ENCODE measurements at regions not wholly inside any gene's neighbourhood (a gene's known extent, or its start where the extent isn't known, plus 50 kb on each side); places are given as distances from the start of the nearest gene placed in this dataset.
"Not testable (repeated sequence)": the region's sequence is repeated elsewhere in the genome, so short reads cannot be mapped to it uniquely, and the experiment has no call there.

DNA sequence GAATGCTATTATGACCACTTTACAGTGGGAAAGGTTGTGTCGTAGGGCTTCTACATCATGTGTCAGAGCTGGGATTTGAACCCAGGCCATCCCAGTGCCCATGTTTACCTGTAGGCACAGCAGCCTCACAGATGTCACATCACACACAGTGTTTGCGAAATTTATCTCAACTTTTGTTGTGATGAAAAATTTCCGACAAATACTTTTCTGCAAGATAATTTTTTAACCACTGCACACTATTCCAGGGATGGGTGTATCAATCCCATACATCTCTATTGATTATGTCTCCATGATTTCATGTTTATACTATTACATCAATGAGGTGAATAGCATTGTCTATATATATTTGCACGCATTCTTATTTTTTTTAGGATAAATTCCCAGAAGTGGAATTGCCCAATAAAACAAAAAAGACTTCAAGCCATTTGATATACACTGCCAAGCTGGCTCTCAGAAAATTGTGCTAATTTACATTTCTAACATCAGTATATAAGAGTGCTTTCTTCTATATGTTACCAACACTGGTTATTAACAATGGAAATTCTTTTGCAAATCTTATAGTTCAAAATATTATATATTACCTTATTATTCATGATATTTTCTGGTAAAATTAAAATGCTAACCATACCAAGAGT lies 189.1 kb upstream of the ZNF217 start:
- Histone ChIP-seq H3K9me3 (ENCODE audit: control insufficient read depth, low read length) (no peaks in the 10 kb centered on the region), H3K27me3 (ENCODE audit: control insufficient read depth, insufficient read depth, low read length) (no peaks in the 10 kb centered on the region), H3K36me3 (ENCODE audit: control insufficient read depth, insufficient read depth, low read length) (no peaks in the 10 kb centered on the region), H3K4me1 (peaks cover 11% of the 10 kb centered on the region), H2AFZ (no peak overlapping the region), H3K4me2 (ENCODE audit: low read length) (no peak overlapping the region), H3K4me3 (ENCODE audit: low read depth, low read length) (no peak overlapping the region), H3K79me2 (no peaks in the 10 kb centered on the region), H3K9ac (no peak overlapping the region), H3K27ac (no peak overlapping the region)
- TF ChIP-seq, protein P1, sequence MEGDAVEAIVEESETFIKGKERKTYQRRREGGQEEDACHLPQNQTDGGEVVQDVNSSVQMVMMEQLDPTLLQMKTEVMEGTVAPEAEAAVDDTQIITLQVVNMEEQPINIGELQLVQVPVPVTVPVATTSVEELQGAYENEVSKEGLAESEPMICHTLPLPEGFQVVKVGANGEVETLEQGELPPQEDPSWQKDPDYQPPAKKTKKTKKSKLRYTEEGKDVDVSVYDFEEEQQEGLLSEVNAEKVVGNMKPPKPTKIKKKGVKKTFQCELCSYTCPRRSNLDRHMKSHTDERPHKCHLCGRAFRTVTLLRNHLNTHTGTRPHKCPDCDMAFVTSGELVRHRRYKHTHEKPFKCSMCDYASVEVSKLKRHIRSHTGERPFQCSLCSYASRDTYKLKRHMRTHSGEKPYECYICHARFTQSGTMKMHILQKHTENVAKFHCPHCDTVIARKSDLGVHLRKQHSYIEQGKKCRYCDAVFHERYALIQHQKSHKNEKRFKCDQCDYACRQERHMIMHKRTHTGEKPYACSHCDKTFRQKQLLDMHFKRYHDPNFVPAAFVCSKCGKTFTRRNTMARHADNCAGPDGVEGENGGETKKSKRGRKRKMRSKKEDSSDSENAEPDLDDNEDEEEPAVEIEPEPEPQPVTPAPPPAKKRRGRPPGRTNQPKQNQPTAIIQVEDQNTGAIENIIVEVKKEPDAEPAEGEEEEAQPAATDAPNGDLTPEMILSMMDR (IDR thresholded peaks at IDR 0.05), result no peak

DNA sequence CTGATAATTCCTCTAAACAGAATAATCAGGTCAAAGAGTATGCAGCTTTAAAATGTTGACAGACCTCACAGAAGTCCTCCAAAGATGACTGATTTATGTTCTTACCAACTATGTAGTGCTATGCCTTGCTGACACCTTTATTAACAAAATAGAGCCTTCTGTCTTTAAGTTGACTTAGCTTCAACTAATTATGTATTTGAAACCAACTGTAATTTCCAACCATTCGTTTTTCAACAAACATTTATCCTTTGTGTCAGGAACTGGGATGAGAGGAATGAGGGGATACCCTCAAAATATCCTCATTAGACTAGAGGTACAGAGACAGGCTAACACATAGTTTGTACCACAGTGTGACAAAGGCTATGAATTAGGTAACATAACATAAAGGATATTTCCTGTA lies 186.2 kb upstream of the ZNF217 start:
- no peaks in the 10 kb centered on the region for H3K79me2 ChIP-seq
- H3K9ac ChIP-seq, result no peak overlapping the region
- H3K27ac ChIP-seq, result no peak overlapping the region
- H3K36me3 ChIP-seq (ENCODE audit: control insufficient read depth, insufficient read depth, low read length), result no peaks in the 10 kb centered on the region
- H2AFZ ChIP-seq, result no peak overlapping the region
- H3K9me3 ChIP-seq (ENCODE audit: control insufficient read depth, low read length), result no peaks in the 10 kb centered on the region
- no peak overlapping the region for H3K4me2 ChIP-seq (ENCODE audit: low read length)
- H3K4me3 ChIP-seq (ENCODE audit: low read depth, low read length), result no peak overlapping the region
- TF ChIP-seq, protein P1 (IDR thresholded peaks at IDR 0.05), result no peak
- no peaks in the 10 kb centered on the region for H3K4me1 ChIP-seq
- H3K27me3 ChIP-seq (ENCODE audit: control insufficient read depth, insufficient read depth, low read length), result no peaks in the 10 kb centered on the region

GRCh38 chr20:53778736-53779135 lies 185.1 kb upstream of the ZNF217 start:
- TF ChIP-seq, protein P1 (IDR thresholded peaks at IDR 0.05), result no peak
- Histone ChIP-seq H3K27ac (no peak overlapping the region), H3K4me1 (peaks cover 2% of the 10 kb centered on the region), H3K4me2 (ENCODE audit: low read length) (no peak overlapping the region), H3K36me3 (ENCODE audit: control insufficient read depth, insufficient read depth, low read length) (no peaks in the 10 kb centered on the region), H3K9ac (no peak overlapping the region), H3K9me3 (ENCODE audit: control insufficient read depth, low read length) (no peaks in the 10 kb centered on the region), H2AFZ (no peak overlapping the region), H3K4me3 (ENCODE audit: low read depth, low read length) (no peak overlapping the region), H3K79me2 (no peaks in the 10 kb centered on the region), H3K27me3 (ENCODE audit: control insufficient read depth, insufficient read depth, low read length) (no peaks in the 10 kb centered on the region)

DNA sequence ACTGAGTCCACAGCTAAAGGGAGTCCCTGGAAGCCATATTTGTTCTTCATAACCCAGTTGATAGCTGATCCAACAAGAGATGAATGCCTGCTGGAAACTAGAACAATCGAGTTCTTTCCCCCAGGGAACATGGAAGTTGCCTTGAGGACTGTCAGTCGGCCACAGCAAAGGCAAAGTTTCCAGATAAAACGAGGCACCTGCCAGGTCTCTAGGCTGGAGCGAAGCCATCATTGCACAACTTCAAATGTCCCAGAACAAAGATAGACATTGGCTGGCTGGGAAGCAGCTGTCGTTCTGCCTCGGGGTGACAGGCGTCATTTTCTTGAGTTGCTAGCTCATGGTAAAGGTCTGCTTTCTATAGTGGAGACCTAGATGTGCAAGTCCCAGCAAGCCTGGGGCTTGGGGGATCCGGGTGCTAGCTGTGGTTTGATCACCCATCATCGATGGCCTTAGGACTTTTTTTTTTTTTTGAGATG lies 184.4 kb upstream of the ZNF217 start:
- H2AFZ ChIP-seq, result peak overlapping the region; percentile 39
- H3K9ac ChIP-seq, result no peak overlapping the region
- no peaks in the 10 kb centered on the region for H3K9me3 ChIP-seq (ENCODE audit: control insufficient read depth, low read length)
- no peak overlapping the region for H3K4me2 ChIP-seq (ENCODE audit: low read length)
- TF ChIP-seq, protein P1 (IDR thresholded peaks at IDR 0.05), result no peak
- no peak overlapping the region for H3K27ac ChIP-seq
- no peak overlapping the region for H3K4me3 ChIP-seq (ENCODE audit: low read depth, low read length)
- peaks cover 6% of the 10 kb centered on the region for H3K4me1 ChIP-seq
- H3K27me3 ChIP-seq (ENCODE audit: control insufficient read depth, insufficient read depth, low read length), result no peaks in the 10 kb centered on the region
- no peaks in the 10 kb centered on the region for H3K79me2 ChIP-seq
- H3K36me3 ChIP-seq (ENCODE audit: control insufficient read depth, insufficient read depth, low read length), result no peaks in the 10 kb centered on the region

- H3K9me3 ChIP-seq (ENCODE audit: control insufficient read depth, low read length); H3K79me2 ChIP-seq; H3K4me3 ChIP-seq (ENCODE audit: low read depth, low read length); H2AFZ ChIP-seq; H3K4me1 ChIP-seq; H3K27ac ChIP-seq; H3K9ac ChIP-seq; H3K27me3 ChIP-seq (ENCODE audit: control insufficient read depth, insufficient read depth, low read length); H3K36me3 ChIP-seq (ENCODE audit: control insufficient read depth, insufficient read depth, low read length); H3K4me2 ChIP-seq (ENCODE audit: low read length): not testable (repeated sequence)
These were observed 183.8 kb upstream of the ZNF217 start for GRCh38 chr20:53777402-53777801.

Data from parathyroid adenoma (tissue), 2 donors.